ENCODE measurements at regions not wholly inside any gene's neighbourhood (a gene's known extent, or its start where the extent isn't known, plus 50 kb on each side); places are given as distances from the start of the nearest gene placed in this dataset.

GRCh38 chr12:63025116-63025515 lies 90.2 kb upstream of the PPM1H start (continued):
- TF ChIP-seq BCLAF1 (IDR thresholded peaks at IDR 0.05; ENCODE audit: borderline replicate concordance in 1 of 2, control insufficient read depth in 1 of 2, low read depth in 2 of 2, low read length in 1 of 2) (no peak), ASH1L (IDR thresholded peaks at IDR 0.05; ENCODE audit: borderline replicate concordance, low read depth, partially characterized antibody) (no peak), NUFIP1 (IDR thresholded peaks at IDR 0.05; ENCODE audit: partially characterized antibody) (no peak), CTCFL (IDR thresholded peaks at IDR 0.05; ENCODE audit: borderline replicate concordance, insufficient read depth, low read depth, low read length, poor library complexity, severe bottlenecking) (no peak), SRSF9 (IDR thresholded peaks at IDR 0.05; ENCODE audit: borderline replicate concordance, low read depth, low read length) (no peak), TBL1XR1 (IDR thresholded peaks at IDR 0.05; ENCODE audit: low read length in 2 of 2) (no peak), GATA2 (CRISPR knock-in tag; IDR thresholded peaks at IDR 0.05) (no peak)

All from K562 (cell line).